Kidney (tissue), 13 donors: ENCODE measurements at regions not wholly inside any gene's neighbourhood (a gene's known extent, or its start where the extent isn't known, plus 50 kb on each side); places are given as distances from the start of the nearest gene placed in this dataset.
A peak's percentile ranks its signal among the peaks of the same experiment; 100 is the strongest.

Source experiments
- DNase-seq, 5 donors: peaks; one replicate each; pipeline ENCODE4 v3.0.0-alpha.2; 2013 to 2020
- FAIRE-seq: peaks from 2 replicates; lab custom pipeline; 2012; peaks lifted over from hg19 to GRCh38; lab: Jason Lieb, UNC
- H3K27ac ChIP-seq, 2 donors: one replicate each; pipeline ENCODE4 v1.7.0; 2013; ENCODE audit warnings: low read depth in 2 of 2, low read length in 2 of 2, inconsistent platforms in 1 of 2
- H3K27me3 ChIP-seq: one replicate; pipeline ENCODE4 v1.7.1; 2013; ENCODE audit warnings: low read length, inconsistent platforms; ENCODE audit not compliant: control insufficient read depth, insufficient read depth
- H3K36me3 ChIP-seq, 3 donors: one replicate each; pipeline versions ENCODE4 v1.7.0 to v1.7.1; 2013; ENCODE audit warnings: low read length in 3 of 3, control low read depth in 1 of 3, inconsistent platforms in 1 of 3; ENCODE audit not compliant: insufficient read depth in 3 of 3, control insufficient read depth in 2 of 3
- H3K4me1 ChIP-seq, 3 donors: one replicate each; pipeline versions ENCODE4 v1.7.0 to v1.7.1; 2013; ENCODE audit warnings: low read length in 3 of 3, inconsistent platforms in 1 of 3, low read depth in 1 of 3; ENCODE audit not compliant: control insufficient read depth in 2 of 3, insufficient read depth in 2 of 3
- H3K4me3 ChIP-seq, 3 donors: one replicate each; pipeline versions ENCODE4 v1.7.0 to v1.8.1; 2013; ENCODE audit warnings: low read length in 3 of 3, control low read depth in 1 of 3, inconsistent platforms in 1 of 3
- H3K9ac ChIP-seq, 3 donors: one replicate each; pipeline versions ENCODE4 v1.7.0 to v1.7.1; 2013; ENCODE audit warnings: low read length in 3 of 3, control low read depth in 1 of 3, inconsistent platforms in 1 of 3
- H3K9me3 ChIP-seq, 3 donors: one replicate each; pipeline versions ENCODE4 v1.7.0 to v1.7.1; 2013; ENCODE audit warnings: low read length in 3 of 3, control low read depth in 1 of 3, inconsistent platforms in 1 of 3; ENCODE audit not compliant: control insufficient read depth in 2 of 3, insufficient read depth in 1 of 3
- CTCF ChIP-seq: IDR thresholded peaks from 3 replicates; pipeline ENCODE4 v1.5.1; 2012; ENCODE audit warnings: mild to moderate bottlenecking, moderate library complexity, borderline replicate concordance; ENCODE audit not compliant: insufficient read depth; ENCODE audit errors: extremely low read depth
- intact Hi-C: fragments of 100-400 bp; cut with DNase I; formaldehyde crosslinking; loops from one replicate; pipeline ENCODE4 v1.11.1; 2022
- donor health status: control.
- donor health status: control.
- donor health status: control.
- donor health status: control.
- donor health status: control.
- donor health status: DM: yes; HTN: yes; CAD: no.
- donor health status: Normal renal cell carcinoma (clear cell type).

DNA sequence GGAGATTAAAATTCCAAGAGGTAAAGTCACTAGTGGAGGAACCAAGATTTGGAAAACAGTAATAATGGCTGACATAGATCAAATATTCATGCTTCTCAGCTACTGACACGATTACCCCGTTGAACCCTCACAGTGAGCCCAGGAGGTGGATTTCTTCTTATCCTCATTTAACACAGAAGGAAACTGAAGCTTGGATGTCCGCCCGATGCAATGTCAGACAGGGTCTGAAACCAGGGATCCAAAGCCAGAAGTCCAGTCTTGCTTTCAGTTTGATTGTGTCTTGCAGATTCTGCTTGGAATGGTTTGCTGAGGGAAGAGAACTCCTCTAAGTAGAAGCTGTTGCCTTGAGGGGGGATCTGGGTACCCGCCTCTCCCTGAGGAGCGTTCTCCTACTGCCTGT lies 404.7 kb downstream of the KCNRG start:
- H3K4me1 ChIP-seq: peaks cover 0 to 11% (median 9%) of the 10 kb centered on the region in 3 donors
- H3K9ac ChIP-seq: no peak overlapping the region
- H3K9me3 ChIP-seq: no peaks in the 10 kb centered on the region
- FAIRE-seq: no peak
- no peaks in the 10 kb centered on the region for H3K27me3 ChIP-seq
- H3K4me3 ChIP-seq: no peak overlapping the region
- no peak for TF ChIP-seq CTCF
- intact Hi-C loops: no loop called here
- H3K27ac ChIP-seq: no peak overlapping the region
- DNase-seq: no peak
- no peaks in the 10 kb centered on the region for H3K36me3 ChIP-seq

- H3K4me1 ChIP-seq: peaks cover 0 to 11% (median 9%) of the 10 kb centered on the region in 3 donors
- intact Hi-C loops: no loop called here
- H3K9ac ChIP-seq: no peak overlapping the region
- no peak overlapping the region for H3K4me3 ChIP-seq
- no peak overlapping the region for H3K27ac ChIP-seq
- no peaks in the 10 kb centered on the region for H3K9me3 ChIP-seq
- DNase-seq (peak in 3 of 5 donors; percentile 21 to 75 (median 63)), FAIRE-seq (no peak)
- H3K27me3 ChIP-seq: no peaks in the 10 kb centered on the region
- TF ChIP-seq CTCF: no peak
- no peaks in the 10 kb centered on the region for H3K36me3 ChIP-seq
Observed at GRCh38 chr13:50420718-50421472, 405.7 kb downstream of the KCNRG start.

DNA sequence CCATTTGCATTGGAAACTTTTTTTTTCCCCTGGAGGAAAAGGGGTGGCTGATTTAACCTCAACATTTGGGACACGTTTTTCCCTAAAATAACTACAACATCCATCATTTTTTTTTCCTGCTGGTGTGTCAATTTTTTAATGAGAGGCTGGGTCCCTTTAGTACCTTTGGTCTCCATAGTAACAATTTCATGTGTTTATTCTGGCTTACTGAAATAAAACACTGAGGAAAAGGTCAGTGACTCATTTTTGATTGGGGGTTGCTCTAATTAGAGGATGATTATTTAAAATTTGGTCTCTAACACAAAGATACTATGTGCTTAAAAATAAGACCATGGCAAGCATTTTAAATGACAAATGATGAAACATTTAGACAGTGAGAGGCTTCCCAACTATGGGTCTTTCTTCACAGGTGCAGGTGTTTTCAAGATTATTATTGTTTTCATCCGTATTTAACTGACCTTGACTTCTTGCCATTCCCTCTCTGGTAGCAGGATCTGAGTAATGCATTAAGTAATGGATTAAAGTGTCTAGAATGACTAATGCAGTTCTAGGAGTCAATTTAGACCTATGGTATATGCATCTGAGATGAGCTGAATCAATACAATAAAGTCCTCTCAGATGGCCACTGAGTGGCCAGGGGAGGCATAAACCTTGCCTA lies 406.4 kb downstream of the KCNRG start:
- no peak overlapping the region for H3K4me3 ChIP-seq
- no peaks in the 10 kb centered on the region for H3K36me3 ChIP-seq
- peaks cover 0 to 11% (median 9%) of the 10 kb centered on the region in 3 donors for H3K4me1 ChIP-seq
- no peak overlapping the region for H3K27ac ChIP-seq
- no peak overlapping the region for H3K9ac ChIP-seq
- H3K27me3 ChIP-seq: no peaks in the 10 kb centered on the region
- no peak for FAIRE-seq
- H3K9me3 ChIP-seq: no peaks in the 10 kb centered on the region
- intact Hi-C loops: no loop called here
- peak in 1 of 5 donors; percentile 21 for DNase-seq
- TF ChIP-seq CTCF: no peak
